Stomach (tissue), 8 donors: ENCODE measurements at regions not wholly inside any gene's neighbourhood (a gene's known extent, or its start where the extent isn't known, plus 50 kb on each side); places are given as distances from the start of the nearest gene placed in this dataset.
"Not testable (repeated sequence)": the region's sequence is repeated elsewhere in the genome, so short reads cannot be mapped to it uniquely, and the experiment has no call there.

Experiments used
- DNase-seq, 2 donors: peaks; one replicate each; pipeline versions ENCODE4 v3.0.0 to v3.0.0-alpha.2; 2013 to 2019
- H3K27ac ChIP-seq, 5 donors: fragments of 200-600 bp in 4 of 5; sonication (generic) in 4 of 5; one replicate each; pipeline ENCODE4 v1.5.1; 2013 to 2019; ENCODE audit warnings: mild to moderate bottlenecking in 1 of 5, moderate library complexity in 1 of 5
- H3K27me3 ChIP-seq, 3 donors: fragments of 200-600 bp; sonication (generic); one replicate each; pipeline ENCODE4 v1.5.1; 2017 to 2019; ENCODE audit warnings: mixed run types in 1 of 3
- H3K36me3 ChIP-seq, 4 donors: fragments of 200-600 bp; sonication (generic); 1 replicate in 3 of 4; 2 replicates in 1 of 4; pipeline ENCODE4 v1.5.1; 2016 to 2019
- H3K4me1 ChIP-seq, 4 donors: fragments of 200-600 bp; sonication (generic); one replicate each; pipeline ENCODE4 v1.5.1; 2016 to 2019
- H3K4me3 ChIP-seq, 4 donors: fragments of 200-600 bp; sonication (generic) in 3 of 4; one replicate each; pipeline ENCODE4 v1.5.1; 2016 to 2019; ENCODE audit warnings: mild to moderate bottlenecking in 1 of 4
- H3K9me3 ChIP-seq, 4 donors: fragments of 200-600 bp; sonication (generic); one replicate each; pipeline ENCODE4 v1.5.1; 2016 to 2019
- EP300 ChIP-seq: sonication (generic); formaldehyde crosslinking; IDR thresholded peaks from one replicate; pipeline ENCODE4 v1.6.1; 2017; ENCODE audit warnings: antibody characterized with exemption
- POLR2A ChIP-seq, 4 donors: fragments of 450-650 bp; IDR thresholded peaks; one replicate each; pipeline ENCODE4 v1.6.1; 2016; ENCODE audit warnings: antibody characterized with exemption in 4 of 4, control low read depth in 2 of 4, mild to moderate bottlenecking in 1 of 4, moderate library complexity in 1 of 4
- POLR2AphosphoS5 ChIP-seq, 3 donors: sonication (generic); formaldehyde crosslinking; IDR thresholded peaks; one replicate each; pipeline ENCODE4 v1.6.1; 2016; ENCODE audit warnings: antibody characterized with exemption in 3 of 3
- WGBS, 5 donors: extraction: QIAGEN DNeasy Blood & Tissue Kit in 3 of 5; methylation state at CpG; one replicate each; pipeline versions ENCODE4 v1.1.5 to v1.1.7; 2013 to 2018; 5-methylcytosine and 5-hydroxymethylcytosine counted together
- intact Hi-C: fragments of 100-400 bp; cut with DNase I; formaldehyde crosslinking; loops from one replicate; pipeline ENCODE4 v1.15.1; 2023; ENCODE audit warnings: low total_unique reads
- TF ChIP-seq, protein P1 (sequence below), 7 experiments: fragments of 450-650 bp in 4 of 7; fragments of 200-600 bp in 3 of 7; sonication (generic) in 3 of 7; IDR thresholded peaks; one replicate each; pipeline ENCODE4 v1.5.1; 2016 to 2019; ENCODE audit warnings: antibody characterized with exemption in 7 of 7, control low read depth in 2 of 7, mild to moderate bottlenecking in 1 of 7
- donor health status: healthy with polysubstance abuse.
- donor health status: Bipolar disorder and iron deficiency.
- donor health status: healthy.

DNA sequence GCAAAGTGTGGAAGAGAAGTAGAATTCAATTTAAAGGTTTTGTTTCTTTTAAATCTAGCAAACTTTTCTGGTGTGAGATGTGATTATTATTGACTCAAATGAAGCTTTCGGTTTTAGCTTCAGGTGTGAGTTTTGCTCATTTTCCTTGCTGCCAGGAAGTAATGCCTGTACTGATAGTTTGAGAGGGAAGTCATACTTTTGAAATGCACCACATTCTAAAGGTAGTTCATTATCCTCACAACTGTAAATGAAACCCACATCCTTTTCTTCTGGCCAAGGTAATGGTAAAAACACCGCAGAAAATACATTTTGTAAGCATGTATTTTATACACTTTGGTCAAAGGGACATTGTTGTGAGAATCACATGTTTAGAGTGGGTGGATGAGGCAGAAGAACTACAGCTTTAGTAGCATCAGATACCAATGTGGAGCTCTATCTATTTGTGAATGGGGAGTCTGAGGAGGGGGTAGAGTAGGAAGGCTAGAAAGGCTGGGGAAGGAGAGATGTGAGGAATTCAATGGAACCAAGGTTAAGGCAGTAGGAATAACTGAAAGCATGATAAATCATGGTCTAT lies 167.0 kb upstream of the CDKN2B start:
- Histone ChIP-seq H3K36me3 (no peaks in the 10 kb centered on the region), H3K27ac (no peak overlapping the region), H3K27me3 (no peaks in the 10 kb centered on the region), H3K4me3 (no peak overlapping the region), H3K4me1 (peaks cover 0 to 7% (median 2%) of the 10 kb centered on the region in 4 donors), H3K9me3 (peaks cover 0 to 4% (median 0%) of the 10 kb centered on the region in 4 donors)
- 69 to 86% (median 76%) methylated on average over 2 of the region's 2 CpGs for WGBS, 5 donors
- TF ChIP-seq EP300, result no peak
- TF ChIP-seq POLR2AphosphoS5 (IDR thresholded peaks at IDR 0.05), result no peak
- TF ChIP-seq, protein P1, sequence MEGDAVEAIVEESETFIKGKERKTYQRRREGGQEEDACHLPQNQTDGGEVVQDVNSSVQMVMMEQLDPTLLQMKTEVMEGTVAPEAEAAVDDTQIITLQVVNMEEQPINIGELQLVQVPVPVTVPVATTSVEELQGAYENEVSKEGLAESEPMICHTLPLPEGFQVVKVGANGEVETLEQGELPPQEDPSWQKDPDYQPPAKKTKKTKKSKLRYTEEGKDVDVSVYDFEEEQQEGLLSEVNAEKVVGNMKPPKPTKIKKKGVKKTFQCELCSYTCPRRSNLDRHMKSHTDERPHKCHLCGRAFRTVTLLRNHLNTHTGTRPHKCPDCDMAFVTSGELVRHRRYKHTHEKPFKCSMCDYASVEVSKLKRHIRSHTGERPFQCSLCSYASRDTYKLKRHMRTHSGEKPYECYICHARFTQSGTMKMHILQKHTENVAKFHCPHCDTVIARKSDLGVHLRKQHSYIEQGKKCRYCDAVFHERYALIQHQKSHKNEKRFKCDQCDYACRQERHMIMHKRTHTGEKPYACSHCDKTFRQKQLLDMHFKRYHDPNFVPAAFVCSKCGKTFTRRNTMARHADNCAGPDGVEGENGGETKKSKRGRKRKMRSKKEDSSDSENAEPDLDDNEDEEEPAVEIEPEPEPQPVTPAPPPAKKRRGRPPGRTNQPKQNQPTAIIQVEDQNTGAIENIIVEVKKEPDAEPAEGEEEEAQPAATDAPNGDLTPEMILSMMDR (IDR thresholded peaks at IDR 0.05), result no peak
- DNase-seq, result no peak
- intact Hi-C loops, result no loop called here

DNA sequence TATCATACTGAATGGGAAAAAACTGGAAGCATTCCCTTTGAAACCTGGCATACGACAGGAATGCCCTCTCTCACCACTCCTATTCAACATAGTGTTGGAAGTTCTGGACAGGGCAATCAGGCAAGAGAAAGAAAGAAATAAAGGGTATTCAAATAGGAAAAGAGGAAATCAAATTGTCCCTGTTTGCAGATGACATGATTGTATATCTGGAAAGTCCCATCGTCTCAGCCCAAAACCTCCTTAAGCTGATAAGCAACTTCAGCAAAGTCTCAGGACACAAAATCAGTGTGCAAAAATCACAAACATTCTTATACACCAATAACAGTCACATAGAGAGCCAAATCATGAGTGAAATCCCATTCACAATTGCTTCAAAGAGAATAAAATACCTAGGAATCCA lies 171.9 kb upstream of the CDKN2B start:
- H3K4me3 ChIP-seq, H3K27me3 ChIP-seq, intact Hi-C loops, DNase-seq, H3K9me3 ChIP-seq, H3K27ac ChIP-seq, H3K36me3 ChIP-seq, H3K4me1 ChIP-seq: not testable (repeated sequence)
- 83 to 94% (median 91%) methylated on average over 2 of the region's 2 CpGs for WGBS, 5 donors

DNA sequence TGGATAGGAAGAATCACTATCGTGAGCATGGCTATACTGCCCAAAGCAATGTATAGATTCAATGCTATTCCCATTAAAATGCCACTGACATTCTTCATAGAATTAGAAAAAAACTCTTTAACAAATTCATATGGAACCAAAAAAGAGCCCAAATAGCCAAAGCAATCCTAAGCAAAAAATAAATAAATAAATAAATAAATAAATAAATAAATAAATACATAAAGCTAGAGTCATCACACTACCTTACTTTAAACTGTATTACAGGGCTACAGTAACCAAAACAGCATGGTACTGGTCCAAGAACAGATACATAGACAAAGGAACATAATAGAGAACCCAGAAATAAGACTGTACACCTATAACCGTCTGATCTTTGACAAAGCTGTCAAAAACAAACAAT lies 180.4 kb upstream of the CDKN2B start:
- TF ChIP-seq POLR2A (IDR thresholded peaks at IDR 0.05) (no peak), EP300 (no peak), POLR2AphosphoS5 (IDR thresholded peaks at IDR 0.05) (no peak)

DNA sequence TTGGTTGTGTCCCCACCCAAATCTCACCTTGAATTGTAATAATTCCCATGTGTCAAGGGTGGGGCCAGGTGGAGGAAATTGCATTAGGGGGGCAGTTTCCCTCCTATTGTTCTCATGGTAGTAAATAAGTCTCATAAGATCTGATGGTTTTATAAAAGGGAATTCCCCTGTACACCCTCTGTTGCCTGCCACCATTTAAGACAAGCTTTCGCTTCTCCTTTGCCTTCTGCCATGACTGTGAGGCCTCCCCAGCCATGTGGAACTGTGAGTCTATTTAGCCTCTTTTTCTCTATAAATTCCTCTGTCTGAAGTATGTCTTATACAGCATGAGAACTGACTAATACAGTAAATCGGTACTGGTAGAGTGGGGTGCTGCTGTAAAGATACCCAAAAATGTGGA lies 187.9 kb upstream of the CDKN2B start:
- H3K27me3 ChIP-seq, intact Hi-C loops, DNase-seq, H3K27ac ChIP-seq, H3K4me3 ChIP-seq, H3K36me3 ChIP-seq, H3K9me3 ChIP-seq, H3K4me1 ChIP-seq: not testable (repeated sequence)
- WGBS, 5 donors, result 66 to 98% (median 89%) methylated on average over 2 of the region's 2 CpGs

More for the DNA sequence above, 180.4 kb upstream of the CDKN2B start:
- no peaks in the 10 kb centered on the region for H3K9me3 ChIP-seq
- no peaks in the 10 kb centered on the region for H3K36me3 ChIP-seq
- DNase-seq, result no peak
- H3K4me1 ChIP-seq, result no peaks in the 10 kb centered on the region
- WGBS, 5 donors, result 75 to 89% (median 80%) methylated on average over 2 of the region's 2 CpGs
- no peak overlapping the region for H3K4me3 ChIP-seq
- H3K27me3 ChIP-seq, result no peaks in the 10 kb centered on the region
- no peak overlapping the region for H3K27ac ChIP-seq
- intact Hi-C loops, result no loop called here

DNA sequence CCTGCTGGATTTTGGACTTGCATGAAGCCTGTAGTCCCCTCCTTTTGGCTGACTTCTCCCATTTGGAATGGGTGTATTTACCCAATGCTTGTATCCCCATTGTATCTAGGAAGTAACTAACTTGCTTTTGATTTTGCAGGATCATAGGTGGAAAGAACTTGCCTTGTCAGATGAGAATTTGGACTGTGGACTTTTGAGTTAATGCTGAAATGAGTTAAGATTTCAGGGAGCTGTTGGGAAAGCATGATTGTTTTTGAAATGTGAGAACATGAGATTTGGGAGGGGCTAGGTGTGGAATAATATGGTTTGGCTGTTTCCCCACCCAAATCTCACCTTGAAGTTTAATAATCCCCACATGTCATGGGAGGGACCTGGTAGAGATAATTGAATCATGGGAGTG lies 189.6 kb upstream of the CDKN2B start:
- Histone ChIP-seq H3K4me1 (no peaks in the 10 kb centered on the region), H3K36me3 (no peaks in the 10 kb centered on the region), H3K27me3 (peaks cover 0 to 9% (median 0%) of the 10 kb centered on the region in 3 donors), H3K27ac (no peak overlapping the region), H3K9me3 (no peaks in the 10 kb centered on the region), H3K4me3 (no peak overlapping the region)
- TF ChIP-seq POLR2AphosphoS5 (IDR thresholded peaks at IDR 0.05) (no peak), POLR2A (IDR thresholded peaks at IDR 0.05) (no peak), EP300 (no peak)
- TF ChIP-seq, protein P1 (IDR thresholded peaks at IDR 0.05), result no peak
- DNase-seq, result no peak
- intact Hi-C loops, result no loop called here

DNA sequence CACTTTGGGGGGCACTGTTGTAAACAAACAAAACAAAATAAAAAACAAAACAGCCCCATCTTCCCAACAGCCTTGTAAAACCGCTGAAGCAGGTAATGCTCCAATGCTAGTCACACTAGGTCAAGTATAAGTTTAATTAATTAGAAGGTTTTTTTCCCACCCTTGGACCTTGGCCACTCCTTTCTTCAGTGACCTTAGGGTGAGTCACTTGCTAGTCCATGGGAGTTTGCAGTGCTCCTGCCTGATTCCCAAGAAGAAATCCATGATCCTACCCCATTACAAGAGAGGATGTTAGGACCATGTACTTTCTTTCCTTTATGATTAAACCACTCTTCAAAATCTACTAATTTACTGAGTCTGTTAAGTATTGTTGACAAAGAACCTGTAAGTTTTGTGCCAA lies 192.2 kb upstream of the CDKN2B start:
- intact Hi-C loops, result no loop called here
- H3K27me3 ChIP-seq, result peaks cover 0 to 9% (median 0%) of the 10 kb centered on the region in 3 donors
- no peak overlapping the region for H3K27ac ChIP-seq
- H3K4me3 ChIP-seq, result no peak overlapping the region
- no peak for DNase-seq
- no peaks in the 10 kb centered on the region for H3K4me1 ChIP-seq
- TF ChIP-seq, protein P1 (IDR thresholded peaks at IDR 0.05), result no peak
- TF ChIP-seq EP300, result no peak
- no peak for TF ChIP-seq POLR2AphosphoS5 (IDR thresholded peaks at IDR 0.05)
- no peak for TF ChIP-seq POLR2A (IDR thresholded peaks at IDR 0.05)
- H3K36me3 ChIP-seq, result no peaks in the 10 kb centered on the region
- H3K9me3 ChIP-seq, result no peaks in the 10 kb centered on the region
- 74 to 92% (median 89%) methylated on average over 1 of the region's 1 CpG for WGBS, 5 donors
